Hindlimb muscle (tissue), 1 donor: ENCODE measurements at regions not wholly inside any gene's neighbourhood (a gene's known extent, or its start where the extent isn't known, plus 50 kb on each side); places are given as distances from the start of the nearest gene placed in this dataset.

ENCODE experiments used
- DNase-seq: peaks from one replicate; pipeline ENCODE4 v3.0.0-alpha.2; 2013

- no peak for DNase-seq
Observed at GRCh38 chr3:115332998-115333397, 185.9 kb upstream of the ZBTB20 start.

- DNase-seq, result no peak
Observed at GRCh38 chr3:115336836-115337235, 189.7 kb upstream of the ZBTB20 start.

DNA sequence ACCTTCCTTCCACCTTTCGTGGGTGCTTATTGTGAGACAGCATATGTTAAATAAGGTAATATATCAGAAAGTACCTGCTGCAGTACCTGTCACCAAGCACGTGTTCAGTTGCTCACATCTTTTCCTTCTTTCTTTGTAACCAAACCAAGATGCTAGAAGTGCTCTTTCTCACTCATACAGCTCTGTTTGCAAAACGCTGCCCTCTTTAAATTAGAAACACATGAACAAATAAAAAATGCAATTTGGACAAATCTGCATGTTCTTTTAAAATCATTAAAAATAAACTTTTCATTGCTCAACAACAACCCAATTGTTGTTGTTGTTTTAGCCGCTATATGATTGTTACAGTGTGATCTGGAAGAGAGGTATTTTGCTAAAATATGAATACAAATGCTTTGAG, 193.5 kb upstream of the ZBTB20 start:
- DNase-seq, result no peak

GRCh38 chr3:115341208-115341607, 194.1 kb upstream of the ZBTB20 start:
- DNase-seq, result no peak

DNA sequence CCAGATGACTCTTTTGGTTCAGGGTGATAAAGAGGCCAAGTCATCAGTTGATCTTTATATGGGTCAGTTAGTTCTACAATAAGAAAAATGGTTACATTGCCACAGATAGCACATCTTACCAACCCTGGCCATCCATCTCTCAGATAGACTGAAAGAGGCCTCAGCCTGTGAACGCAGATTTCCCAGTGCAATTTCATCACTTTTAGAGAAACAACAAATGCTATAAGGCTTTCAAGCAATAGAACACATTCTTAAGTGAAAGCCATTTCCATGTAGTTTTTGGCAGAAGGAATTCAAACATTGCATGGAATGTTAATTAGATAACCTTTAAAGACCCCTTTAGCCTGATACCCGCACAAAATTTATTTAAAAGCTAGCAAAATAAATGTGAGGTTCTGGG, 200.6 kb upstream of the ZBTB20 start:
- DNase-seq, result no peak

GRCh38 chr3:115348412-115348811, 201.3 kb upstream of the ZBTB20 start:
- DNase-seq, result no peak

DNA sequence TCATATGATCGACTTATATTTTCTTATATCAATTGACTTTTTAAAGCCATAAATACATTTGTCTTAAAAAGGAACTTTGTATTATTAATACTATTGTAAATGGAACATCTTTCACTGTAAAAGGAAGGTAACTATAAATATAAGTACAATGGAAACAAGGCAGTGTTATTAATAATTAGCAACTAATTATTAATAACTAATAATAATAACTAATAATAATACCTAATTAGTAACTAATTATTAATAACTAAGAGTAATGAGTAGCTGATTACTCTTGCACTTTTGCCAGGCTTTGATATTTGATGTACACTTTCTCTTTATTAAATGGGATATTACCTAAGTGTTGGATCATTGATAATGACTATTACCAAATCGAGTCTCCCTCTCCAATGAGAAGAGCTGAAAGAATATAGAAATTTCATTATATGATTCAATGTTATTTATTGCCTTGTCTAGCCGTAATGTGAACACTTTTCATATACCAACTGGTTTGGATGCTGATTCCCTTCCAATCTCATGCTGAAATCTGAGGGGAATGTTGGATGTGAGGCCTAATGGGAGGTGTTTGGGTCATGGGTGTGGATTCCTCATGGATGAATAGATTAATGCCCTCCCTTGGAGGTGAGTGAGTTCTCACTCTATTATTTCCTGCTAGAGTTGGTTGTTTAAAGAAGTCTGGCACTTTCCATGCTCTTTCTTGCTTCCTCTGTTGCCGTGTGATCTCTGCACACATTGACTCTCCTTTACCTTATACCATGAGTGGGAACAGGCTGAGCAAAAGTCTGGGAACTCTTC, 202.1 kb upstream of the ZBTB20 start:
- no peak for DNase-seq

DNA sequence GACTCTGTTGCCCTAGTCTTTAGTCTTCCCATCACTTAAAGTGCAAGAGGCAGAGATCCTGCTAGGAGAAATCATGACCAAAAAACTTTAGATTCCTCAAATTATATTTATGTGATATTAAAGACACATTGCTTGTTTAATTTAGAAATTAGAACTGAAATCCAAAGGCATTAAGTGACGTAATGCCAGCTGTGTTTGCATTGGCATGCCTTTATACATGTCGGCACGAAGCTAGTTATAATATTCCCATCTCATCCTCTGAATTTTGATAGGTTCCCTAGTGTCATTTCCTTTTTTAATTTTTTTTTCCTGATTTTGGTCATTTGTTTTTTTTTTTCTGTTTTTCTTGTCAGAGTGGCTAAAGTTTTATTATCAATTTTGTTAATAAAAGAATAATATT, 203.5 kb upstream of the ZBTB20 start:
- DNase-seq, result no peak

DNA sequence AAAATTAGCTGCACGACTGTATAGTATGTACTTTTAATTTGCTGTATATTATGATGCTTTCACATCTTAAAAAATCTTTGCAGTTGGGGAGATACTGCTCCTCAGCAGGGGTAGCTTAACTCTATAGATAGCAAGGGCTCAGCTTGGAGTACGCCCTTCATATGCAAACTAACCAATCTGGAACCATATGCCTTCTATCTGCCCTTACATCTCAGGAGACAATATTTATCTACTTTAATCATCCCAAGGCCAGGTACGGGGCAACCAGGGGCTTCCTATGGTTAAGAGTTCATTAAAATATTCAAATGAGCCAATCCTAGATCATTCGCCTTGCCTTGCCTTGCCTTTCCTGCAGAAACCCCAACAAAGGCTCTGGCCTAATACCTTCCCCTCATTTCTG, 204.1 kb upstream of the ZBTB20 start:
- DNase-seq, result no peak

- no peak for DNase-seq
Observed at GRCh38 chr3:115354010-115354409, 206.9 kb upstream of the ZBTB20 start.

DNA sequence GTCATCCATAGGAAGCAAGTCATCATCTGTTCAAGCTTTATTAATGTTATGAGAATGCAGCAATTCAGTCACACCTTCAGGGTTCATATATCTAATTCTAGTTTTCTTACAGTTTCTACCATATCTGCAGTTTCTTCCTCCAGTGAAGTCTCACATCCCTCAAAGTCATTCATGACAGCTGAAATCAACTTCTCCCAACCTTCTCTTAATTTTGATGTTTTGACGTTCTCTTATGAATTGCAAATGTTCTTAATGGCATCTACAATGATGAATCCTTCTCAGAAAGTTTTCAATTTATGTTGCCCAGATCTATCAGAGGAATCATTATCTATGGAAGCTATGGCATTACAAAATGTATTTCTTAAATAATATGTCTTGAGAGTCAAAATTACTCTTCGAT, 210.4 kb upstream of the ZBTB20 start:
- no peak for DNase-seq

DNA sequence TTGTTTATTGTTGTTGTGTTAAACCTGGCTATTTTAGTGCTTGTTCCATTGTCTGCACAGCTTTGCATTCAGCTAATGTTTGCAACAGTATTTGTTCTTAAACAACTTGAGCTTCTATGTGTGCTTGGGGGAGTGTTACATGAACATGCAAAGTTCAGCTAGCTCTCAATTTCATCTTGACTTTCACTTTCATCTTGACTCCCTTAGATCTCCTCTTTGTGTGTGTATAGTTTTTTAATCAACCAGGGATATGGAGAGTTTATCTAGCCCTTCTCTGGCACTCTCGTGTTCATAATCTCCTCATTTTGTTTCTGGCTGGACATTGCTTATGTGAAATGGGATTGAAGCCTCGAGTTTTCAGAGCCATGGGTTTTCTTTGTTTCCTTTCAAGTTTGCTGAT, 212.4 kb upstream of the ZBTB20 start:
- DNase-seq, result no peak

- peak; percentile 32 for DNase-seq
Observed at GRCh38 chr3:115361806-115362205, 214.7 kb upstream of the ZBTB20 start.

- no peak for DNase-seq
Observed at GRCh38 chr3:115363071-115363470, 216.0 kb upstream of the ZBTB20 start.

GRCh38 chr3:115369021-115369420, 221.9 kb upstream of the ZBTB20 start:
- no peak for DNase-seq

GRCh38 chr3:115375362-115375761, 228.3 kb upstream of the ZBTB20 start:
- no peak for DNase-seq

GRCh38 chr3:115380883-115381572, 233.9 kb upstream of the ZBTB20 start:
- no peak for DNase-seq

GRCh38 chr3:115381573-115381912, 234.5 kb upstream of the ZBTB20 start:
- DNase-seq, result no peak

GRCh38 chr3:115381931-115382330, 234.8 kb upstream of the ZBTB20 start:
- no peak for DNase-seq

GRCh38 chr3:115384381-115384780, 237.3 kb upstream of the ZBTB20 start:
- DNase-seq, result no peak

DNA sequence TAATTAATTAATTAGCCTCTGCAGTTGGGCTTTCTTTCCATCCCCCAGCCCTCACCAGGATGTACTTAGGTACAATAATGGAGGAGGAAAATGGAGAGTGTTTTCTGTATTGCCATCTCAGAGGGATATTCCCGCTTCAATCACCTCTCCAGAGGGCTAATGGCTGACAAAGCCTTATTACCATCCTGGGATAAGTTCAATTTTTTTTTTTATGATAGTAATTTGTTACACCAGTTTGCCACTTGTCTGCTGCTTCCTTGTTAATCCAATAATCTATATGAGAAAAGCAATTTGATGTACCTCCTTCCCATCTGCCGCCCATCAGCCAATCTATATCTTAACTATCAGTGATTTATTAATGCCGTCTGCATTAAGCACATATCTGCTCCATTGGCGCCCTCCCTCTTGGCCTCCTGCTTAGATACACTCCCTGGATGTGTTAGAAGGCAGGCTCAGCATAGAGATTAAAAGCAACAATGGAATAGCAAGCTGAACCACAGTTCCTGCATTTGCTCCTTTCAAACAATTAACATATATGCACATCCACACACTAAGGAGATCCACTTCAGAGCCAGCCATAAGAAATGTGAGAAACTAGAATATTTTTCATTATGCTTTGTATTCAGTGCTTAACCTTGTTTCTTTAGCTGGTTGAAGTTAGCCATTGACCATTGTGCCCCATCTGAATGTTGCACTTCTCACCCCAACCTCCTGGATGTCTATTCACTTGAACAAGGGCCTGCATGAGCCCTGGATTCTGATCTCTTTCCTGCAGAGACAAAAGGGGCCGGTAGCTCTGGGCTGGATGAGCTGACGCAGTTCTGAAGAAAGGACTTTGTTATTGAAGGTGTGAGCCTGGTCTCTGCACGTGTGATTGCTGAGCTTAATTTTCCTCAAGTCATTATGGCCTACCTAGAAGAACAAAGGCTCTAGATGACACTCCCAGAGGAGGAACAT, 237.3 kb upstream of the GAP43 start:
- no peak for DNase-seq

DNA sequence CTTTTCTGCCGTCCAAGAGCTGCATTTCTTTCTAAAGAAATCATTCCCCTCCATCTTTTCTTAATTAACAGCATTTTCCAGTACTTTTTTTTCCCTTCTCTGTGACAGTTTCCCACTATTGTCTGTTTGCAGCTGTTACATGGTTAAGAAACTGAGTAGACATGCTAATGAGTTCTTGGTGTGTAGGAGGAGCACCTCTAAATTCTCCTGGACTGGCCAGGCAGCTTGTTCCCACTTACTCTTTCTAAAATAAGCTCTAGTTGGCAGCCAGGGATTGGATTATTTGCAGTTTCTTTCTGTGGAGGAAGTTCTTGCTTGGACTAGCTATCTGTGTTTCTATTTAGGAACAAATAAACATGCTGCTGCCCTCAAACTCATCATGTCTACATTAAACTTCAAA, 235.1 kb upstream of the GAP43 start:
- DNase-seq, result peak; percentile 32

DNA sequence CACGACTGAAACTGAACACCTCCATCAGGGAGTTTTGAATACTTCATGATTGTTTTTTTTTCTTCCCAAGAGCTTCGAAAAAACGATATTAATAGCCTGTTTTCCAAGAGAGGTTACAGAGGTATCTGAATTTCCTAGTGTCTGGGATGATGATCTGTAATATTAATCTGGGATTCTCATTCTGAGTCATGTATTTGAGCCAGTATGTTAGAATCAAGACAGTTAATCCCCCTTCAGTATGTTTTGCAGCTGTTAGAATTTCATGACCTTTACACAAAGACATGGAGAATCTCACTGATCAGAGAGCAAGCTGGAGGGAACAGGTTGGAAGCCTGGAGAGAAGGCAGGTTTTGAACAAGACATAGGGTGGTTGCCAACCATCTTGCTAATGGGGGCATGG, 234.5 kb upstream of the GAP43 start:
- DNase-seq, result peak; percentile 26
